K562 (cell line): ENCODE measurements at regions not wholly inside any gene's neighbourhood (a gene's known extent, or its start where the extent isn't known, plus 50 kb on each side); places are given as distances from the start of the nearest gene placed in this dataset.

Source experiments
- E2F5 ChIP-seq: sonication (generic); formaldehyde crosslinking; IDR thresholded peaks from 2 replicates; pipeline ENCODE4 v1.8.0; 2022; ENCODE audit warnings: mild to moderate bottlenecking, missing genetic modification reagents
- MEF2D ChIP-seq: conservative IDR thresholded peaks from 2 replicates; pipeline ENCODE4 v1.6.1; 2016; ENCODE audit warnings: low read depth, missing genetic modification characterization, missing compliant biosample characterization
- POLR2A ChIP-seq: fragments of 450-650 bp; conservative IDR thresholded peaks from 2 replicates; pipeline ENCODE4 v1.6.1; 2016
- TF ChIP-seq, protein P1 (sequence below): sonication (generic); formaldehyde crosslinking; IDR thresholded peaks from 2 replicates; pipeline ENCODE4 v1.9.0; 2022; ENCODE audit warnings: mild to moderate bottlenecking, missing genetic modification reagents

- TF ChIP-seq POLR2A, result no peak
- TF ChIP-seq E2F5 (CRISPR knock-in tag), result no peak
- TF ChIP-seq MEF2D (tag), result no peak
- TF ChIP-seq, protein P1, sequence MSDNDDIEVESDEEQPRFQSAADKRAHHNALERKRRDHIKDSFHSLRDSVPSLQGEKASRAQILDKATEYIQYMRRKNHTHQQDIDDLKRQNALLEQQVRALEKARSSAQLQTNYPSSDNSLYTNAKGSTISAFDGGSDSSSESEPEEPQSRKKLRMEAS (CRISPR knock-in tag), result no peak
These were observed 797.6 kb upstream of the MBL2 start for GRCh38 chr10:53570221-53570620.
